ENCODE measurements at regions not wholly inside any gene's neighbourhood (a gene's known extent, or its start where the extent isn't known, plus 50 kb on each side); places are given as distances from the start of the nearest gene placed in this dataset.

DNA sequence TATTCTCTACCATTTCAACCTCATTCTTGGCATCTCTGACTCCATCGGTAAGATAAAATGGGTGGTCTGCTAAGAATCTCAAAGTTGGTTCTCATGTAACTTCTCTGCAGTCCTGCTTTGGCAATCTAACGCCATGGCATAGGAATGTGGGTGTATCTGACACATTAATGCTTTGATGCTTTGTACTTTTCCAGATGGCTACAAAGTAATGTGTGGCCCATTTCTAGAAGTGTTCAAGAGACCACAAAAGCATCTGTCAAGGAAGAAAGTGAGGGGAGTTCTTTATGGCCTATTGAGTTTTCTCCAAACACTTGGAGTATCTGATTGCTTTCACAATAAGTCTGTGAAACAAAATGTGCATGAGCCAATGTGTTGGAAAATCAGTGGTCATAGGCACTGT is 339.9 kb upstream of the TGFBR2 start:
- H3K4me1 Mint-ChIP-seq, result peaks cover 13% of the 10 kb centered on the region
- no peak overlapping the region for H3K27ac Mint-ChIP-seq
- no peak overlapping the region for H3K4me3 Mint-ChIP-seq
- DNase-seq (ENCODE audit: low spot score in 2 of 2, unreplicated experiment in 2 of 2), result no peak
- H3K27me3 Mint-ChIP-seq (ENCODE audit: low read depth), result no peaks in the 10 kb centered on the region
- TF ChIP-seq, protein P1, sequence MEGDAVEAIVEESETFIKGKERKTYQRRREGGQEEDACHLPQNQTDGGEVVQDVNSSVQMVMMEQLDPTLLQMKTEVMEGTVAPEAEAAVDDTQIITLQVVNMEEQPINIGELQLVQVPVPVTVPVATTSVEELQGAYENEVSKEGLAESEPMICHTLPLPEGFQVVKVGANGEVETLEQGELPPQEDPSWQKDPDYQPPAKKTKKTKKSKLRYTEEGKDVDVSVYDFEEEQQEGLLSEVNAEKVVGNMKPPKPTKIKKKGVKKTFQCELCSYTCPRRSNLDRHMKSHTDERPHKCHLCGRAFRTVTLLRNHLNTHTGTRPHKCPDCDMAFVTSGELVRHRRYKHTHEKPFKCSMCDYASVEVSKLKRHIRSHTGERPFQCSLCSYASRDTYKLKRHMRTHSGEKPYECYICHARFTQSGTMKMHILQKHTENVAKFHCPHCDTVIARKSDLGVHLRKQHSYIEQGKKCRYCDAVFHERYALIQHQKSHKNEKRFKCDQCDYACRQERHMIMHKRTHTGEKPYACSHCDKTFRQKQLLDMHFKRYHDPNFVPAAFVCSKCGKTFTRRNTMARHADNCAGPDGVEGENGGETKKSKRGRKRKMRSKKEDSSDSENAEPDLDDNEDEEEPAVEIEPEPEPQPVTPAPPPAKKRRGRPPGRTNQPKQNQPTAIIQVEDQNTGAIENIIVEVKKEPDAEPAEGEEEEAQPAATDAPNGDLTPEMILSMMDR (IDR thresholded peaks at IDR 0.05; ENCODE audit: unreplicated experiment), result no peak
- H3K36me3 Mint-ChIP-seq, result no peaks in the 10 kb centered on the region
- peaks cover 17% of the 10 kb centered on the region for H3K9me3 Mint-ChIP-seq

DNA sequence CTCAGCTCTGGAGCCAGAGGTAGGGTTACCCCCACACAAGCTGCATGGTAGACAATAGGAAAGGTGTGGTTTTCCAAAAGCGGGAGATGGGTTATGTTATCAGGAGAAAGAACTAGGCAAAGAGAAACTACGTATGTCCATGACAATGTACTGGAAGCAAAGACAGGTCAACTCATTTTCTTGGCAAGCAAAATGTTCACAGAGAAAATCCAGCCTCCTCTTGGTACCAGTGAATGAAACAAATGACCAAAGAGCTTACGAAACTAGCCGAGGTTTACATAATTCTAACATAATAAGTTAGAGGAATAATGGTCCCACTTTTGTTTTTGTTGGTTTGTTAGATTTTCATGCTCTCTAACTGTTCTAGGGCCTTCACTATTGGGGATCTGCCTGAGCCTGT is 338.1 kb upstream of the TGFBR2 start:
- no peak for DNase-seq (ENCODE audit: low spot score in 2 of 2, unreplicated experiment in 2 of 2)
- TF ChIP-seq, protein P1 (IDR thresholded peaks at IDR 0.05; ENCODE audit: unreplicated experiment), result no peak
- Mint-ChIP-seq H3K4me3 (no peak overlapping the region), H3K4me1 (peaks cover 13% of the 10 kb centered on the region), H3K36me3 (no peaks in the 10 kb centered on the region), H3K9me3 (peaks cover 17% of the 10 kb centered on the region), H3K27me3 (ENCODE audit: low read depth) (no peaks in the 10 kb centered on the region), H3K27ac (no peak overlapping the region)

DNA sequence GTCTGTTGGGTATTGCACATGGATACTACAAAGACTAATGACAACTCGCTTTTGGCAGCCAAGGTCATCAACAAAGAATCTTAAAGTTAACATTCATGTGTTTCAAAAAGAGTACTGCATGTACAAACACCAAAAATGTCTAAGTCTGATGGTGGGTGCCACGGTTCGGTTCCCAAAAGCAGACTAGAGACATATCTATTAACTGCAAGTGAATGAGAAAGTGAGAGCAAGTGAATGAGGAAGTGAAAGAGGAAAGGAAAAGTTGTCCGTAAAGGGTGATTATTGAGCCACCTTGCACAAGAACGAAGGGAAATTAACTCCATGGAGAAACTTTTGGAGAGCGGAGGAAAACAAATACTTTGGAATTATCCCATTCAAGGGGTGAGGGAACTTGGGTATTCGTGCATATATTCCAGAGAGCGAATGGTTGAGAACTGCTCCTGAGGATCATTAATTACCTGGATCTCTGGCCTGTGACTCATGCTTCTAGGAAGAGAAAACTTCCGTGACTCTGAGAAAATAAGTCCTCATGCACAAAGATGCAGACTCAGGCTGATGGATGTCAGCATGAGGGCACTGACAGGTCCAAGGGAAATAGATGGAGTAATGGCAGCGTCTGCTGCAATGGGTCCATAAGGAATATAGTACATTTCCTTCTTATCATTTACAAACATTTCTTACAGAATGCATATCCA is 336.5 kb upstream of the TGFBR2 start:
- H3K27ac Mint-ChIP-seq, result no peak overlapping the region
- peaks cover 19% of the 10 kb centered on the region for H3K4me1 Mint-ChIP-seq

DNA sequence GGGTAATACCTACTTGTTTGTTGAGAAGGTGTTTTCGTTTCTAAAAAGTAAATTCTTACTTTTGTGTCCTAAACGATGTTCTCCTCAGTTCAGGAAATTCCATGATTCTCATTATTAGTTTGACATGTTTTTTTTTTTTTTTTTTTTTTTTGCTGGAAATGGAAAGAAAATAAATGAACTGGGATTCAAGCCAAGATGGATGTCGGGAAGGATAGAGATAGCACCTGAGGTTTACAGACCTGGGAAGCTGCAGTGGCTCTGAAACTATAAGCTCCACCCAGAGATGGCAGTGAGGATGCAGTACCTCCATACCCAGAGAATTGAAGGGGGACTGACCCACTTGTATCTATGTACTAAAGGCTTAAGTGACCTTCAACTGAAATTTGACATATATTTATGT is 334.6 kb upstream of the TGFBR2 start:
- Mint-ChIP-seq H3K4me3 (no peak overlapping the region), H3K27ac (no peak overlapping the region), H3K9me3 (peaks cover 12% of the 10 kb centered on the region), H3K4me1 (peaks cover 19% of the 10 kb centered on the region), H3K27me3 (ENCODE audit: low read depth) (no peaks in the 10 kb centered on the region), H3K36me3 (no peaks in the 10 kb centered on the region)
- TF ChIP-seq, protein P1 (IDR thresholded peaks at IDR 0.05; ENCODE audit: unreplicated experiment), result no peak
- no peak for DNase-seq (ENCODE audit: low spot score in 2 of 2, unreplicated experiment in 2 of 2)

More for the DNA sequence above, 336.5 kb upstream of the TGFBR2 start:
- peaks cover 9% of the 10 kb centered on the region for H3K9me3 Mint-ChIP-seq
- no peak for DNase-seq (ENCODE audit: low spot score in 2 of 2, unreplicated experiment in 2 of 2)
- H3K4me3 Mint-ChIP-seq, result no peak overlapping the region
- no peaks in the 10 kb centered on the region for H3K27me3 Mint-ChIP-seq (ENCODE audit: low read depth)
- no peaks in the 10 kb centered on the region for H3K36me3 Mint-ChIP-seq
- TF ChIP-seq, protein P1 (IDR thresholded peaks at IDR 0.05; ENCODE audit: unreplicated experiment), result no peak

DNA sequence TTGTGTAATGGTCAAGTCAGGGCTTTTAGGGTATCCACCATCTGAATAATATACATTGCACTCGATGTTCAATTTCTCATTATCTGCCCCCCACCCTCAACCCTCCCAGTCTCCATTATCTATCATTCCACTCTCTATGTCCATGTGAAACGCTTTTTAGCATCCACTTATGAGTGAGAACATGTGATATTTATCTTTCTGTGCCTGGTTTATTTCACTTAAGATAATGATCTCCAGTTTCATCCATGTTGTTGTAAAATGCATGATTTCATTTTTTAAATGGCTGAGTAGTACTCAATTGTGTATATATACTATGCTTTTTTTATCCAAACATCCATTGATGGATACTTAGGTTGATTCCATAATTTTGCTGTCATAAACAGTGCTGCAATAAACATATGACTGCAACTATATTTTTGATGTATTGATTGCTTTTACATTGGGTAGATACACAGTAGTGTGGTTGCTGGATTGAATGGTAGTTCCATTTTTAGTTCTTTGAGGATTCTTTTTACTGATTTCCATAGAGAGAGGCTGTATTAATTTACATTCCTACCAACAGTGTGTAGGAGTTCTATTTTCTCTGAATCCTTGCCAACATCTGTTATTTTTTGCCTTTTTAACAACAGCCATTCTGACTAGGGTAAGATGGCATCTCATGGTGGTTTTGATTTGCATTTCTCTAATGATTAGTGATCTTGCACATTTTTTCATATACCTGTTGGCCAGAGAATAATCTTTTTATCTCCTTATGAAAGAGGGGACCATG is 332.9 kb upstream of the TGFBR2 start:
- Mint-ChIP-seq H3K36me3 (peaks cover 3% of the 10 kb centered on the region), H3K27ac (peak overlapping the region; percentile 52), H3K27me3 (ENCODE audit: low read depth) (no peaks in the 10 kb centered on the region), H3K4me3 (no peak overlapping the region), H3K4me1 (peaks cover 14% of the 10 kb centered on the region), H3K9me3 (peaks cover 26% of the 10 kb centered on the region)
- TF ChIP-seq, protein P1 (IDR thresholded peaks at IDR 0.05; ENCODE audit: unreplicated experiment), result no peak
- DNase-seq (ENCODE audit: low spot score in 2 of 2, unreplicated experiment in 2 of 2), result no peak
